Calu3 (cell line): ENCODE measurements at regions not wholly inside any gene's neighbourhood (a gene's known extent, or its start where the extent isn't known, plus 50 kb on each side); places are given as distances from the start of the nearest gene placed in this dataset.

ENCODE experiments used
- BruUV-seq: library from RNA; stranded (reverse); fragments of 400-500 nt; replicated peaks from 2 replicates; lab custom pipeline; 2021; lab: Mats Ljungman, UMichigan
- CTCF ChIA-PET: fragments of 300-600 bp; sonication (Branson Sonifier 250); formaldehyde crosslinking; loops from one replicate; lab custom pipeline; 2022; ENCODE audit warnings: antibody characterized with exemption; lab: Charles Lee
- DNase-seq: peaks from one replicate; pipeline ENCODE4 v3.0.0; 2022
- H3K27ac Mint-ChIP-seq: one replicate; pipeline ENCODE4 v1.8.0; 2022; ENCODE audit warnings: mixed read lengths; ENCODE audit not compliant: unreplicated experiment
- H3K27me3 Mint-ChIP-seq: one replicate; pipeline ENCODE4 v1.8.0; 2022; ENCODE audit warnings: mixed read lengths; ENCODE audit not compliant: unreplicated experiment
- H3K36me3 Mint-ChIP-seq: one replicate; pipeline ENCODE4 v1.8.0; 2022; ENCODE audit warnings: mild to moderate bottlenecking, moderate library complexity, mixed read lengths; ENCODE audit not compliant: insufficient read depth, unreplicated experiment
- H3K4me1 Mint-ChIP-seq: one replicate; pipeline ENCODE4 v1.8.0; 2022; ENCODE audit warnings: mild to moderate bottlenecking, low read depth, mixed read lengths; ENCODE audit not compliant: unreplicated experiment
- H3K4me3 Mint-ChIP-seq: one replicate; pipeline ENCODE4 v1.8.0; 2022; ENCODE audit warnings: mild to moderate bottlenecking, low read depth, moderate library complexity, mixed read lengths; ENCODE audit not compliant: unreplicated experiment
- H3K9me3 Mint-ChIP-seq: one replicate; pipeline ENCODE4 v1.8.0; 2022; ENCODE audit warnings: low read depth, mixed read lengths; ENCODE audit not compliant: unreplicated experiment
- intact Hi-C: fragments of 100-400 bp; cut with micrococcal nuclease; formaldehyde crosslinking; loops from one replicate; pipeline ENCODE4 v1.10.0; 2022; ENCODE audit not compliant: unreplicated experiment
- TF ChIP-seq, protein P1 (sequence below): fragments of 200-600 bp; IDR thresholded peaks from one replicate; pipeline ENCODE4 v1.8.0; 2022; ENCODE audit warnings: antibody characterized with exemption; ENCODE audit not compliant: unreplicated experiment

DNA sequence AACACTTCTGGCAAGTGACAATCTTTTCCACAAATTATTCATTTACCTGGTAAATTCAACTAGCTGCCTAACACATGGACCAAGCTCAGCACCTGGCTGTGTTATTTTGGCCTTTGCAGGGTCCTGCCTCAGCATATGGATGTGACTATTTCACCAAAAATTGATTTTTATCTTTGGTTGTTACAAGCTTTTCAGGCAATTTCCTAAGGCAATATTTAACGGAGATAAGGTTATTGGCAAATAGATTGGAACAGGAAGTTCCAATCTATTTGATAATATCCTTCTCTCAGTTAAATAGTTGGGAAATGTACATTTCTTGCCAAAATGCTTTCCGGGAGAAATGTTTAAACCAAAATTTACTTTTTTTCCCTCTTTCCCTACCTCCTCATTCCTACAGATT, 415.2 kb upstream of the SMARCA2 start:
- H3K4me1 Mint-ChIP-seq, result no peaks in the 10 kb centered on the region
- no TSS peak for BruUV-seq
- no peaks in the 10 kb centered on the region for H3K27me3 Mint-ChIP-seq
- TF ChIP-seq, protein P1, sequence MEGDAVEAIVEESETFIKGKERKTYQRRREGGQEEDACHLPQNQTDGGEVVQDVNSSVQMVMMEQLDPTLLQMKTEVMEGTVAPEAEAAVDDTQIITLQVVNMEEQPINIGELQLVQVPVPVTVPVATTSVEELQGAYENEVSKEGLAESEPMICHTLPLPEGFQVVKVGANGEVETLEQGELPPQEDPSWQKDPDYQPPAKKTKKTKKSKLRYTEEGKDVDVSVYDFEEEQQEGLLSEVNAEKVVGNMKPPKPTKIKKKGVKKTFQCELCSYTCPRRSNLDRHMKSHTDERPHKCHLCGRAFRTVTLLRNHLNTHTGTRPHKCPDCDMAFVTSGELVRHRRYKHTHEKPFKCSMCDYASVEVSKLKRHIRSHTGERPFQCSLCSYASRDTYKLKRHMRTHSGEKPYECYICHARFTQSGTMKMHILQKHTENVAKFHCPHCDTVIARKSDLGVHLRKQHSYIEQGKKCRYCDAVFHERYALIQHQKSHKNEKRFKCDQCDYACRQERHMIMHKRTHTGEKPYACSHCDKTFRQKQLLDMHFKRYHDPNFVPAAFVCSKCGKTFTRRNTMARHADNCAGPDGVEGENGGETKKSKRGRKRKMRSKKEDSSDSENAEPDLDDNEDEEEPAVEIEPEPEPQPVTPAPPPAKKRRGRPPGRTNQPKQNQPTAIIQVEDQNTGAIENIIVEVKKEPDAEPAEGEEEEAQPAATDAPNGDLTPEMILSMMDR, result no peak
- no peak overlapping the region for H3K4me3 Mint-ChIP-seq
- H3K9me3 Mint-ChIP-seq, result peaks cover 3% of the 10 kb centered on the region
- CTCF ChIA-PET, result no interaction called here
- intact Hi-C loops, result no loop called here
- H3K27ac Mint-ChIP-seq, result no peak overlapping the region
- no peak for DNase-seq
- no peaks in the 10 kb centered on the region for H3K36me3 Mint-ChIP-seq

- Mint-ChIP-seq H3K4me1 (no peaks in the 10 kb centered on the region), H3K9me3 (peaks cover 3% of the 10 kb centered on the region), H3K4me3 (no peak overlapping the region), H3K36me3 (no peaks in the 10 kb centered on the region), H3K27ac (no peak overlapping the region), H3K27me3 (no peaks in the 10 kb centered on the region)
- no peak for DNase-seq
- CTCF ChIA-PET, result no interaction called here
- no TSS peak for BruUV-seq
- TF ChIP-seq, protein P1, result no peak
- intact Hi-C loops, result no loop called here
Measured at GRCh38 chr9:1604942-1605560, 410.1 kb upstream of the SMARCA2 start.

- Mint-ChIP-seq H3K9me3 (peaks cover 3% of the 10 kb centered on the region), H3K27me3 (no peaks in the 10 kb centered on the region)
- CTCF ChIA-PET, result no interaction called here
Measured at GRCh38 chr9:1606253-1606652, 408.9 kb upstream of the SMARCA2 start.

GRCh38 chr9:1612886-1613285, 402.3 kb upstream of the SMARCA2 start:
- no peak for DNase-seq
- no peak overlapping the region for H3K27ac Mint-ChIP-seq
- H3K27me3 Mint-ChIP-seq, result no peaks in the 10 kb centered on the region

More at GRCh38 chr9:1606253-1606652, 408.9 kb upstream of the SMARCA2 start:
- DNase-seq, result no peak
- Mint-ChIP-seq H3K4me1 (no peaks in the 10 kb centered on the region), H3K36me3 (no peaks in the 10 kb centered on the region), H3K27ac (no peak overlapping the region), H3K4me3 (no peak overlapping the region)
- BruUV-seq, result no TSS peak
- intact Hi-C loops, result no loop called here
- TF ChIP-seq, protein P1, result no peak

More at GRCh38 chr9:1612886-1613285, 402.3 kb upstream of the SMARCA2 start:
- intact Hi-C loops, result no loop called here
- Mint-ChIP-seq H3K36me3 (no peaks in the 10 kb centered on the region), H3K9me3 (peaks cover 10% of the 10 kb centered on the region), H3K4me3 (no peak overlapping the region), H3K4me1 (no peaks in the 10 kb centered on the region)
- TF ChIP-seq, protein P1, result no peak
- CTCF ChIA-PET, result no interaction called here
- BruUV-seq, result no TSS peak
